ENCODE measurements at regions not wholly inside any gene's neighbourhood (a gene's known extent, or its start where the extent isn't known, plus 50 kb on each side); places are given as distances from the start of the nearest gene placed in this dataset.

DNA sequence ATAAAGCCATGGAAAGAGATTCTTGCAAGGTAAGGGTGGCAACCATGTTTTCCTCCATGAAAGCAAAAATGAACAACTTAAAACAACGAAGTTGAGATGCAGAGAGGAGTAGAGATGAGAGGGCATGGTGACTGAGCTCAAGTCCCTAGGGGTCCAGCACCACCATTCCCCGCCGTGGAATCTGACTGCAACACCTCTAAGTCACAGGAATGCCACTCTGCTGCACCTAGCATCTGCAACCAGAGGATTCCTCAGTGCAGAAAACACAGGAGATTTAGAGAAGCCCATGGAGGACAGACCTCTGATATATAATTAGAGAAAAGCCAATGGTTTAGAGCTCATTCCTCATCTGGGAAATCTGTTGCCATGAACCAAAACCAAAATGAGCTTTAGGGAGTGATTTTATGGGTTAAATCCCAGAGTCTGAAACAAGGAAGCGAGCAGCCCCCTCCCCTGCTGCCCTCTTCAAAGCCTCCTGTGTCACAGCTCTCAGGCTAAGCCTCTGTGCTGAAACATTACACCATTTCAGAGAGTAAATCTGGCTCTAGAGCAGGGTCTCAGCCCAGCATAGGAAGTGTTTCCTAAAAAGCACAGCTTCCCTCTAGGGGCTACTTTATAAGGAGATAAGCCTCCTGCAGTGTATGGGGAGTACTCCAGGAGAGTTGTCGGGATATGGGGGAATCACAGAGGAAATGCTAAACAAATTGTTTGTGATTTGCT, 1043.6 kb downstream of the UQCRFS1 start:
- no peak for TF ChIP-seq POLR2A (IDR thresholded peaks at IDR 0.05)
- TF ChIP-seq CTCF (IDR thresholded peaks at IDR 0.05) = no peak
